HEK293 (cell line): ENCODE measurements at regions not wholly inside any gene's neighbourhood (a gene's known extent, or its start where the extent isn't known, plus 50 kb on each side); places are given as distances from the start of the nearest gene placed in this dataset.
"Not testable (repeated sequence)": the region's sequence is repeated elsewhere in the genome, so short reads cannot be mapped to it uniquely, and the experiment has no call there.

Source experiments
- BCL11A ChIP-seq: fragments of 450-650 bp; formaldehyde crosslinking; IDR thresholded peaks from 2 replicates; pipeline ENCODE4 v1.5.1; 2016; ENCODE audit warnings: low read depth, missing biosample characterization, missing genetic modification characterization
- CTCF ChIP-seq: fragments of 450-650 bp; formaldehyde crosslinking; IDR thresholded peaks from 2 replicates; pipeline ENCODE4 v1.5.1; 2016; ENCODE audit warnings: missing biosample characterization, missing genetic modification characterization
- HOXA7 ChIP-seq: sonication (generic); formaldehyde crosslinking; IDR thresholded peaks from 2 replicates; pipeline ENCODE4 v1.8.1; 2022; ENCODE audit warnings: missing genetic modification reagents, borderline replicate concordance
- REPIN1 ChIP-seq: fragments of 450-650 bp; formaldehyde crosslinking; IDR thresholded peaks from 2 replicates; pipeline ENCODE4 v1.5.1; 2017; ENCODE audit warnings: missing biosample characterization, missing genetic modification characterization, low read depth
- REST ChIP-seq: fragments of 450-650 bp; formaldehyde crosslinking; IDR thresholded peaks from 2 replicates; pipeline ENCODE4 v1.5.1; 2016; ENCODE audit warnings: missing biosample characterization, missing genetic modification characterization
- SCRT1 ChIP-seq: fragments of 450-650 bp; formaldehyde crosslinking; IDR thresholded peaks from 2 replicates; pipeline ENCODE4 v1.5.1; 2016; ENCODE audit warnings: missing biosample characterization, missing genetic modification characterization, borderline replicate concordance
- ZBTB49 ChIP-seq: fragments of 450-650 bp; formaldehyde crosslinking; IDR thresholded peaks from 2 replicates; pipeline ENCODE4 v1.5.1; 2016; ENCODE audit warnings: missing biosample characterization, missing genetic modification characterization, low read depth
- ZBTB8A ChIP-seq: fragments of 450-650 bp; formaldehyde crosslinking; IDR thresholded peaks from 2 replicates; pipeline ENCODE4 v1.5.1; 2016; ENCODE audit warnings: missing biosample characterization, missing genetic modification characterization
- ZNF133 ChIP-seq: fragments of 450-650 bp; formaldehyde crosslinking; IDR thresholded peaks from 2 replicates; pipeline ENCODE4 v1.5.1; 2016; ENCODE audit warnings: missing biosample characterization, missing genetic modification characterization
- ZNF530 ChIP-seq: fragments of 450-650 bp; formaldehyde crosslinking; IDR thresholded peaks from 2 replicates; pipeline ENCODE4 v1.5.1; 2016; ENCODE audit warnings: low read depth, missing biosample characterization, missing genetic modification characterization
- ZNF558 ChIP-seq: fragments of 450-650 bp; formaldehyde crosslinking; IDR thresholded peaks from 2 replicates; pipeline ENCODE4 v1.5.1; 2016; ENCODE audit warnings: missing biosample characterization, missing genetic modification characterization
- ZNF626 ChIP-seq: fragments of 450-650 bp; sonication (Bioruptor Pico); formaldehyde crosslinking; IDR thresholded peaks from 2 replicates; pipeline ENCODE4 v1.5.1; 2018; ENCODE audit warnings: missing biosample characterization, missing genetic modification characterization, inconsistent platforms
- ZSCAN23 ChIP-seq: fragments of 450-650 bp; formaldehyde crosslinking; IDR thresholded peaks from 2 replicates; pipeline ENCODE4 v1.5.1; 2016; ENCODE audit warnings: missing biosample characterization, missing genetic modification characterization

GRCh38 chr22:25463347-25463628 is 101.2 kb upstream of the GRK3 start:
- not testable (repeated sequence) for TF ChIP-seq ZBTB8A (tag by site-specific recombination); REST; CTCF (tag by site-specific recombination); ZNF626 (tag by site-specific recombination); HOXA7 (CRISPR knock-in tag); ZNF530 (tag by site-specific recombination); ZSCAN23 (tag by site-specific recombination); ZNF558; REPIN1 (tag by site-specific recombination); BCL11A; ZNF133 (tag by site-specific recombination); ZBTB49 (tag by site-specific recombination); SCRT1
